Endothelial cell of umbilical vein (primary cell): ENCODE measurements at regions not wholly inside any gene's neighbourhood (a gene's known extent, or its start where the extent isn't known, plus 50 kb on each side); places are given as distances from the start of the nearest gene placed in this dataset.

Experiments used
- BruUV-seq: library from RNA; stranded (reverse); fragments of 400-500 nt; replicated peaks from 2 replicates; lab custom pipeline; 2021; lab: Mats Ljungman, UMichigan
- CTCF ChIA-PET: fragments of 300-600, 350-600 bp; sonication (Branson Sonifier 250); formaldehyde crosslinking; loops from one replicate; lab custom pipeline; 2021; ENCODE audit warnings: antibody characterized with exemption, inconsistent platforms; lab: Charles Lee
- POLR2A ChIA-PET: fragments of 300-600, 350-600 bp; sonication (Branson Sonifier 250); formaldehyde crosslinking; loops from one replicate; lab custom pipeline; 2021; ENCODE audit warnings: antibody characterized with exemption, inconsistent platforms; lab: Charles Lee
- DNase-seq: peaks from one replicate; pipeline ENCODE4 v3.0.0-alpha.2; 2011; ENCODE audit warnings: low read depth, low spot score
- FAIRE-seq: peaks from 2 replicates; lab custom pipeline; 2011; peaks lifted over from hg19 to GRCh38; lab: Jason Lieb, UNC
- H2AFZ ChIP-seq: 2 replicates; pipeline ENCODE4 v1.6.0; 2012; ENCODE audit warnings: low read depth, low read length, control low read depth, inconsistent platforms
- H3K27ac ChIP-seq: 2 replicates; pipeline ENCODE4 v1.5.1; 2011; ENCODE audit warnings: low read depth, mild to moderate bottlenecking, control low read depth, low read length, moderate library complexity; ENCODE audit not compliant: insufficient read depth
- H3K27me3 ChIP-seq, 2 experiments: 2 replicates each; pipeline versions ENCODE4 v1.6.0 to v1.6.1; 2011; ENCODE audit warnings: low read length in 2 of 2, mixed read lengths in 1 of 2; ENCODE audit not compliant: control insufficient read depth in 2 of 2, insufficient read depth in 2 of 2
- H3K36me3 ChIP-seq, 2 experiments: 2 replicates in 1 of 2; 3 replicates in 1 of 2; pipeline ENCODE4 v1.5.1; 2011; ENCODE audit warnings: low read length in 2 of 2, mild to moderate bottlenecking in 1 of 2, moderate library complexity in 1 of 2; ENCODE audit not compliant: control insufficient read depth in 2 of 2, insufficient read depth in 2 of 2; ENCODE audit errors: extremely low read depth in 1 of 2
- H3K4me1 ChIP-seq: 3 replicates; pipeline ENCODE4 v1.5.1; 2011; ENCODE audit warnings: mild to moderate bottlenecking, low read length; ENCODE audit not compliant: control insufficient read depth, insufficient read depth; ENCODE audit errors: extremely low read depth
- H3K4me2 ChIP-seq: 2 replicates; pipeline ENCODE4 v1.6.1; 2011; ENCODE audit warnings: low read length, control low read depth, mixed read lengths; ENCODE audit not compliant: insufficient read depth
- H3K4me3 ChIP-seq, 3 experiments: fragments of 200-600 bp in 1 of 3; sonication (generic), shearing (Covaris generic) in 1 of 3; replicated peaks in 1 of 3; 2 replicates each; pipeline ENCODE4 v1.5.1; 2011 to 2016; ENCODE audit warnings: control low read depth in 3 of 3, low read length in 3 of 3, mild to moderate bottlenecking in 2 of 3, inconsistent platforms in 1 of 3, low read depth in 1 of 3, moderate library complexity in 1 of 3; ENCODE audit not compliant: insufficient read depth in 1 of 3
- H3K79me2 ChIP-seq: 2 replicates; pipeline ENCODE4 v1.6.0; 2012; ENCODE audit warnings: low read length, inconsistent platforms; ENCODE audit not compliant: control insufficient read depth, insufficient read depth
- H3K9ac ChIP-seq: replicated peaks from 2 replicates; pipeline ENCODE3; 2011; ENCODE audit warnings: low read length, control low read depth; ENCODE audit not compliant: insufficient read depth; ENCODE audit errors: extremely low read depth
- H3K9me1 ChIP-seq: replicated peaks from 3 replicates; pipeline ENCODE4 v1.6.0; 2011; ENCODE audit warnings: mild to moderate bottlenecking, low read length; ENCODE audit not compliant: control insufficient read depth, insufficient read depth; ENCODE audit errors: extremely low read depth
- H3K9me3 ChIP-seq: replicated peaks from 2 replicates; pipeline ENCODE4 v1.5.1; 2012; ENCODE audit warnings: low read length, inconsistent platforms; ENCODE audit not compliant: control insufficient read depth, insufficient read depth
- H4K20me1 ChIP-seq: replicated peaks from 2 replicates; pipeline ENCODE3; 2011; ENCODE audit warnings: mild to moderate bottlenecking, low read length; ENCODE audit not compliant: control insufficient read depth, insufficient read depth; ENCODE audit errors: extremely low read depth
- CTCF ChIP-seq, 2 donors: IDR thresholded peaks; 1 replicate in 1 of 2; 2 replicates in 1 of 2; pipeline ENCODE4 v1.5.1; 2011; ENCODE audit warnings: low read length in 2 of 2, mild to moderate bottlenecking in 2 of 2, moderate library complexity in 2 of 2, control low read depth in 1 of 2, inconsistent platforms in 1 of 2, low read depth in 1 of 2; ENCODE audit not compliant: insufficient read depth in 1 of 2; ENCODE audit errors: extremely low read depth in 1 of 2
- EZH2 ChIP-seq: IDR thresholded peaks from 2 replicates; pipeline ENCODE4 v1.6.1; 2012; ENCODE audit warnings: borderline replicate concordance, low read depth, mild to moderate bottlenecking, moderate library complexity, low read length, inconsistent platforms; ENCODE audit not compliant: severe bottlenecking
- FOS ChIP-seq: IDR thresholded peaks from 2 replicates; pipeline ENCODE4 v1.6.1; 2011; ENCODE audit warnings: mild to moderate bottlenecking, low read length, moderate library complexity, borderline replicate concordance; ENCODE audit not compliant: insufficient read depth
- GATA2 ChIP-seq: IDR thresholded peaks from 2 replicates; pipeline ENCODE4 v1.7.0; 2011; ENCODE audit warnings: low read depth, mild to moderate bottlenecking, moderate library complexity, mixed read lengths, low read length; ENCODE audit not compliant: insufficient read length, insufficient read depth
- JUN ChIP-seq: IDR thresholded peaks from 2 replicates; pipeline ENCODE4 v1.6.1; 2011; ENCODE audit warnings: borderline replicate concordance, low read depth; ENCODE audit not compliant: insufficient read length, insufficient read depth
- MAX ChIP-seq: IDR thresholded peaks from 2 replicates; pipeline ENCODE4 v1.6.1; 2011; ENCODE audit not compliant: insufficient read depth, insufficient read length
- MYC ChIP-seq: IDR thresholded peaks from one replicate; pipeline ENCODE4 v1.6.1; 2011; ENCODE audit warnings: mild to moderate bottlenecking, low read depth, low read length
- POLR2A ChIP-seq: IDR thresholded peaks from 2 replicates; pipeline ENCODE4 v1.6.1; 2012; ENCODE audit warnings: low read depth, mild to moderate bottlenecking, control low read depth, low read length
- POLR2AphosphoS5 ChIP-seq: IDR thresholded peaks from 2 replicates; pipeline ENCODE4 v1.6.1; 2012; ENCODE audit warnings: low read depth, mild to moderate bottlenecking, control low read depth, low read length, moderate library complexity; ENCODE audit not compliant: insufficient read depth
- dilution Hi-C: fragments of 300-500 bp; cut with MboI; formaldehyde crosslinking; loops from one replicate; pipeline ENCODE4 v1.15.0; 2019; ENCODE audit warnings: low sequenced_read_pairs; ENCODE audit not compliant: extremely low pct_ligation_motif_present
- intact Hi-C: fragments of 100-400 bp; cut with micrococcal nuclease; formaldehyde crosslinking; loops from one replicate; pipeline ENCODE4 v1.10.0; 2022

DNA sequence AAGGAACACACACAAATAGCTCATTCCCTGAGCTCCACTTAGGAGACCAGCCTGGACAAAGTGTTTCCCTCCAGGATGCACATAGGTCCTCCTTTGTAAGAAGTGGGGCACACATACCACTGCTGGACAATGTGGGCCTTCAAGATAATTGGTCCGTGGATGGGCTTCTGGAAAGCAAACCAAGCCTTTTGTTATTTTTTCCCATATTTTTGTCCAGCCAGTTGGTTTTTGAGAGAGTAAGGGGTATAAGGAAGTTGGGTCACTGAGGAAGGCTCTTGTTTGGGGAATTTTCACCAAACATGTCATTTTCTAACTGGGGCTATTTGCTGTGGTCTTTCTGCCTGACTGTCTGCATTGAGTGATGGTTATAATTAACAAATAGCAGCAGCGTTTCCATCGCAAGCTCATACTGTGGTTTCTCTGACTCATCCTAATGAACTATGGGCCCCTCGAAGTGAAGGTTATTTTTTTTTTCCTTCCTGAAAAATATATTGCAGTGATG, 306.3 kb upstream of the DUSP10 start:
- Histone ChIP-seq H3K9ac (no peak overlapping the region), H3K79me2 (no peaks in the 10 kb centered on the region), H4K20me1 (no peaks in the 10 kb centered on the region), H3K4me2 (no peak overlapping the region), H2AFZ (no peak overlapping the region), H3K36me3 (no peaks in the 10 kb centered on the region), H3K9me3 (no peaks in the 10 kb centered on the region), H3K4me1 (no peaks in the 10 kb centered on the region), H3K4me3 (no peak overlapping the region), H3K27ac (no peak overlapping the region), H3K9me1 (no peaks in the 10 kb centered on the region), H3K27me3 (no peaks in the 10 kb centered on the region)
- ChIA-PET CTCF (no interaction called here), POLR2A (interaction anchor here (0.5 kb wide), 1 partner anchor 23 kb away, joined by 3 read pairs; no protein-coding TSS in a partner anchor)
- intact Hi-C loops, result no loop called here
- FAIRE-seq, result no peak
- dilution Hi-C loops, result no loop called here
- no peak for DNase-seq
- no peak for TF ChIP-seq MAX
- no peak for TF ChIP-seq GATA2
- no peak for TF ChIP-seq CTCF (IDR thresholded peaks at IDR 0.05; ENCODE audit: extremely low read depth in 1 of 2, insufficient read depth in 1 of 2, low read depth in 1 of 2, low read length in 2 of 2)
- TF ChIP-seq POLR2AphosphoS5, result no peak
- no peak for TF ChIP-seq JUN
- TF ChIP-seq POLR2A, result no peak
- TF ChIP-seq MYC, result no peak
- no peak for TF ChIP-seq FOS
- no peak for TF ChIP-seq EZH2
- no TSS peak for BruUV-seq
